ENCODE measurements at regions not wholly inside any gene's neighbourhood (a gene's known extent, or its start where the extent isn't known, plus 50 kb on each side); places are given as distances from the start of the nearest gene placed in this dataset.
"Not testable (repeated sequence)": the region's sequence is repeated elsewhere in the genome, so short reads cannot be mapped to it uniquely, and the experiment has no call there.

DNA sequence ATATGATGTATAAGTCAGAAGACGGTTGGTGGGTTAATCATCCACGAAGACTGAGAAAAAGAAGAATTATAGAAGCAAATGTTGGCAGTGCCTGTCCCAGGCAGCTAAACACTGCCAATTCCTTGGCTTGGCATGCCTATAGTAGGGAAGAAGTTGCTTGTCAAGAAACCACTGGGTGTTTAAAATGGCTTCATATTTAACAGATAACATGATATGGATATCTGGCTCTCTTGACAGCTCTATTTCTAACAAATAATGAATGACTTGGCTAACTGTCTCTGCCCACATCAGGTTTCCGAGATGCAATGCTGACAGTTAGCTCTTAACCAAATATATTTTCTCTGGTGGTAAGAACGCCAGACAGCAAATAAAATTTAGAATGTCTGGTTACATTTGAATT lies 341.7 kb upstream of the KCNMB2 start:
- no peak for DNase-seq

DNA sequence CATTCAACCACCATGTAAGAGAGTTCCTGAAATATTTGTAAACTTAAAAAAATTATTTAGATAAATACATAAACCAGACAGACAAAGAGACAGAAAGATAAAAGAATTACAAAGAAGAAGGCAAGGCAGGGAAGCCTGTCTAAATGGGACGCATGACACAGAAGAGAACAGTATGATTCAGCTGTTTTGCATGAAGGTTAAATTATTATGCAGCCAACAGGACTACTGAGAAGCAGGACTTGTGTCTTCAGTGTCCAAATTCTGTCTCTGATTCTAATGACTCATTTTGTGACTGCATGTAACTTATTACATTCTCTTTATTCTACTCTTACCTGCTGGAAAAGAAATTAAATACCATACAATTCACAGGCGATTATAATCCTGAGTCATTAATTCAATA lies 340.4 kb upstream of the KCNMB2 start:
- no peak for DNase-seq

DNA sequence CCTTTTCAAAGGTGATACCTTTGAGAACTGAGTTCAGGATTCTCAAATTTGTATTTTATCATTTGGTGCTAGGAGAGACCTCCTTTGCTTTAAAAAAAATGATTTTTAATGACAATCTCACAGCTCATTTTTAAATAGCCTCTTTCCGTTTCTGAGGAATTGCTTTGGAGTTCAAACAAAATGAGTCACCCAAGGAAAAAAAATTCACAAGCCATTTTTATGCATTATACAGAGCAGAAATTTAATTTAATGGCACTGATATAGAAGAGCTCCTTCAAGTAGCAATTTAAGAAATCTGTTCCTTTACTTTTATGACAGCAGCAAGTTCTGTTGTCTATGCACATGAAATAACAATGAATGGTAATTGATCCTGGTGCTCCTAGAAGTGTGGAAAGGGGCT lies 337.9 kb upstream of the KCNMB2 start:
- no peak for DNase-seq

DNA sequence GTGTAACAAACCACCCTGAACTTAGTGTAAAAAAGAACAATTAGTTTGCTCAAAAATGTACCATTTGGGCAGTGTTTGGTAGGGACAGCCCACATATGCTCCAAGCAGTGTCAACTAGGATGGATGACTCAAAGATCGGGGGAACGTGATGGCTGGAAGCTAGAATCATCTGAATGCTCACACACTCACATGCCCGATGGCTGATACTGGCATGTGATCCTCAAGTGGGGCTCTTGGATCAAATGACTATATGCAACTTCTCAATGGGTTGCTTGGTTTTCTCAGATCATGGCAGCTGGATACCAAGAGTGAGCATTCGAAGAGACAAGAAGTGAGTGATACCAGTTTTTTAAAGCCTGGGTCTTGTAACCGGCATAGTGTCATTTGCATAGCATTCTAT lies 335.9 kb upstream of the KCNMB2 start:
- DNase-seq, result no peak

DNA sequence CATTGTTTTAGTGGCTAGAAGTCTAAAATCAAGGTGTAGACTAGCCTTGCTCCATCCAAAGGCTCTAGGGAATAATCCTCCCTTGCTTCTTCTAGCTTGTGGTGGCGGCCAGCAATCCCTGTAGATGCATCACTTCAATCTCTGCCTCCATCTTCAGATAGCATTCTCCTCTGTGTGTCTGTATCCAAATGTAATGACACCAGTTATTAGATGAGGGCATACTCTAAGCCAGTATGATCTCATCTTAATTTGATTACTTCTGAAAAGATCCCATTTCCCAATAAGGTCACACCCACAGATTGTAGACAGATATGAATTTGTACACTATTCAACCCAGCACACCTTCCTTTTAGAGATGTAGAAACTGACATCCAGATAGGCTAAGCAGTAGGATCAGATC lies 334.5 kb upstream of the KCNMB2 start:
- DNase-seq, result no peak

DNA sequence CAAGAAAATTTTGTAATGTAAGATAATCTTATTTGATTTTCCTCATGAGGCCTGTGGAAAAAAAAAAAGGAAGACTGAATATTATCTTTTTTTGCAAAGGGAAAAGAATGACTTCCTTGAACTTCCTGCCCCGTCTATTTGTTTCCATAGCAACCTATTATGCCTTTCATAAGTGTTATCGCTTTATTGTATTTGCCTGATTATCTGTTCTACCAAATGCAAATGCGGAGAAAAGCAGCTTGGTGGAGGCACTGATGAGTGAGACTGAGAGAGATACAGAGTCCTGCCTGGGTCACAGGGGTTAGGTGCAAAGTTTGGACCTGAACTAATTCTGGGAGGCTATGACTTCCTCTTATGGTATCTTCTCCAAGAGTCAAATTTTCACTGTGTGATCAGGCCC lies 334.0 kb upstream of the KCNMB2 start:
- DNase-seq, result no peak

DNA sequence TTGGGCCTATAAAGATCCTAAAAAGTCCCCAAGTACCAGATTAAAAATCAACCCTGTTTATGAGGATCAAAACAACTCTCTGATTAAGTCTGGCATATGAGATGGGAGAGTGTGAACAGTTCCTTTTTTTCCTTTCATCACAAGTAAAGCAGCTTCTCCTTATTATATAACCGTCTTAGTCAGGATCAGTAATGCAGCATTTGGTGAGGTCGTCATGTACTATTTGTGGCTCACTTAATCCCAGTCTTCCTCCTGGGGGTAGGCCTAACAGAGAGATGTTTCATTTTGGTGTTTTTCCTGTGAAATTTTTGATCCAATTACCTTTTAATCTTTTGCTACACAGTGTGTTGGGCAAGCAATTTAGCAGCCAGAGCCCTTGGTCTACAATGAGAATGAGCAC lies 333.1 kb upstream of the KCNMB2 start:
- no peak for DNase-seq

DNA sequence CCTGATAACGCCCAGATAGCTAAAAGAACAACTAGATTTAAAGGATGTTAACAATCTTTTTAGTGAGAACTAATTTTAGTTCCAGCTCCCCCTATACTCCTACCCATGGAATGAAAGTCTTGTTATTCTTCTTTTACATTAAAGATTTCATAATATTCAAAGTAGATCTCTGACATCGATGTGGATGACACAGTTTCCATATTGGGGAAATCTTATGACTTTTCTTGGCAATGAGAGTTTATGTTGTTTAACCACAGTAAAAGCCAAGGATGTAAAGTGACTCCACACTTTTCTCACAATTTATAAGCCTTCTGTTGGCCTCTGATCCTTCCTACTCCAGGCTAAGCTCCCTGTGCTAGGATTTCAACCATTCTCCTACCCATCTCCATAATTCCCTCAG lies 332.6 kb upstream of the KCNMB2 start:
- no peak for DNase-seq

DNA sequence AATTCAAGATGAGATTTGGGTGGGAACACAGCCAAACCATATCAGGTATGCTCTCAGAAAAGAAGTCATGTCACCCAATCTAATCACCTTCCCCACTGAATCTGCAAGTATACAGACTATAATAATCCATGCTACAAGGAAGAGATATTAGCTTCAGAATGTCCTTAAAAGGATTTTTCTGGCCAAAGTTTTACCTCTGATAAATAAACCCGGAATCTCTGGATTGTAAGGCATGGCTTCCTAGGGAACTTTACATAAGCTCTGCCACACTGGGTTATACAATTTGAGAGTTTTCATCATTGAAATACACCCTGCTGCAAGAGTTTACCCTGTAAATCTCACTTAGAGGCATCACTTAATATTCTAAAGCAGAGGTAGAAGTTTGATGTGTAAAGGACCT lies 330.5 kb upstream of the KCNMB2 start:
- no peak for DNase-seq

DNA sequence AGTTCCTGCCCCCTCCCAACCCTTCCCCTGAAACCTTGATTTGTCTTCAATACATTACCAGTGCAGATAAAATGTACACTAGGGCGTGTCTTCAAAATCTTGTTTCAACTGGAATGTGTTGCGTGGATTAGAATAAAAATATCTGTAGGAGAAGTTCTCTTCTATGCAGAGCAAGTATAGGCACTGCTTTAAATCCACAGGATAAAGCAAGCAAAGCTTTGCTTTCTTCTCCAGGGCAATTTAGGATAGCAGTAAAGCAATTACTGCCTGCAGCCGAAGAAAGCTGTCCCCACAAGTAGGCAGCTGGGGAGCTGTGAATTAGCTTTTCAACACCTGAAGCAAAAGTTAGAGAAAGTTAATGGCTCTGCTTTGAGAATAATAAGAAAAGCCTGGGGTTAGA lies 329.7 kb upstream of the KCNMB2 start:
- DNase-seq, result no peak

DNA sequence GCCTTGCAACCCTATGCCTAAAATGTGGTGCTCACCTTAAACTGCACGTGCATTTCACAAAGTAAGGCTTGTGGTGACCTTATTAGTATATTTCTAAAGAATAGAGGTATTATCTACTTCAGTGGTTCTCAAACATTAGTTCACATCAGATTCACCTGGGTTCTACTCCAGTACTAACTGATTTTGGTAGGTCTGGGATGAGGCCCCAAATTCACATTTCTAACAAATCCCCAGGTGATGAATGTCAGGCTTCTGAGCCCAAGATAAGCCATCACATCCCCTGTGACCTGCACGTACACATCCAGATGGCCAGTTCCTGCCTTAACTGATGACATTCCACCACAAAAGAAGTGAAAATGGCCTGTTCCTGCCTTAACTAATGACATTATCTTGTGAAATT lies 329.1 kb upstream of the KCNMB2 start:
- DNase-seq, result not testable (repeated sequence)

DNA sequence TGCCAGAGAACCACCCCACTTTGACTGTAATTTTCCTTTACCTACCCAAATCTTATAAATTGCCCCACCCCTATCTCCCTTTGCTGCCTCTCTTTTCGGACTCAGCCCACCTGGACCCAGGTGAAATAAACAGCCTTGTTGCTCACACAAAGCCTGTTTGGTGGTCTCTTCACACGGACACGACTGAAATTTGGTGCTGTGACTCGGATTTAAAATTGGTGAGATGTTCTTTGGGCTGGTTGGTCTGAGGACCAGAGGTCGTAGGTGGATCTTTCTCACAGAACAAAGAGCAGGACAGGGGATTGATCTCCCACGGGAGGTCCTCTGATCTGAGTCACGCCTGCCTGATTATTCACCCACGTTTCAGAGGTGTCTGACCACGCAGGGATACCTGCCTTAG lies 328.6 kb upstream of the KCNMB2 start:
- not testable (repeated sequence) for DNase-seq

DNA sequence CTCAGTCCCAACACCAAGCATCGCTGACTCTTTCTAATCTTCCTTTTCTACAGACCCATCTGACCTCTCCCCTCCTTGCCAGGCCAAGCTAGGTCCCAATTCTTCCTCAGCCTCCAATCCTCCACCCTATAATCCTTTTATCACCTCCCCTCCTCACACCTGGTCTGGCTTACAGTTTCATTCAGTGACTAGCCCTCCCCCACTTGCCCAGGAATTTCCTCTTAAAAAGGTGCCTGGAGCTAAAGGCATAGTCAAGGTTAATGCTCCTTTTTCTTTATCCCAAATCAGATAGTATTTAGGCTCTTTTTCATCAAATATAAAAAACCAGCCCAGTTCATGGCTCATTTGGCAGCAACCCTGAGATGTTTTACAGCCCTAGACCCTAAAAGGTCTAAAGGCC lies 327.1 kb upstream of the KCNMB2 start:
- DNase-seq, result not testable (repeated sequence)

DNA sequence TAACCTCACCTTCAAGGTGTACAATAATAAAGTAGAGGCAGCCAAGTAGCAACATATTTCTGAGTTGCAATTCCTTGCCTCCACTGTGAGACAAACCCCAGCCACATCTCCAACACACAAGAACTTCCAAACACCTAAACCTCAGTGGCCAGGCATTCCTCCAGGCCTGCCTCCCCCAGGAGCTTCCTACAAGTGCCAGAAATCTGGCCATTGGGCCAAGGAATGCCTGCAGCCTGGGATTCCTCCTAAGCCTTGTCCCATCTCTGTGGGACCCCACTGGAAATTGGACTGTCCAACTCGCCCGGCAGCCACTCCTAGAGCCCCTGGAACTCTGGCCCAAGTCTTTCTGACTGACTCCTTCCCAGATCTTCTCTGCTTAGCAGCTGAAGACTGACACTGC lies 326.6 kb upstream of the KCNMB2 start:
- not testable (repeated sequence) for DNase-seq

DNA sequence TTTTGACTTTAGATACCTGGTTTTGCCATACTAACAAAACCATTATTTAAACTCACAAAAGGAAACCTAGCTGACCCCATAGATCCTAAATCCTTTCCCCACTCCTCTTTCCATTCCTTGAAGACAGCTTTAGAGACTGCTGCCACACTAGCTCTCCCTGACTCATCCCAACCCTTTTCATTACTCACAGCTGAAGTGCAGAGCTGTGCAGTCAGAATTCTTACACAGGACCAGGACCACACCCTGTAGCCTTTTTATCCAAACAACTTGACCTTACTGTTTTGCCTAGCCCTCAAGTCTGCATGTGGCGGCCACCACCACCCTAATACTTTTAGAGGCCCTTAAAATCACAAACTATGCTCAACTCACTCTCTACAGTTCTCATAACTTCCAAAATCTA lies 325.1 kb upstream of the KCNMB2 start:
- not testable (repeated sequence) for DNase-seq

DNA sequence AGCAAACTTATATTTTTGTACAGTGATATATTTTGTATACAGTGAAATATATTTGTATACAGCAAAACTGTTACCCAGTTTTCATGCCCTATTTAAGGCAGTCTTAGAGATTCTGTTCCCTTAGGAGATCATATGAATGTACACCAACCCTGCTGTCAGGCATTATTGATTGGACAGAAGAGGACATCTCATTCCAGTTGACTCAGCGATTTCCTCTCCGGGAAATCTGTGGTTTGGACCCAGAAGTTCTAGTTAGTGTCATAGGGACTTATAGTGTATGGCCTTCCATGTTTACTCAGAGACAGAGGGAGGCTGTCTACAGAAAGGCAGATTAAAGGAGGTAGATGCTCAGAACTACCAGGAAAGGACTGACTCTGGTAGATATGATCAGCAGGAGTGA lies 318.8 kb upstream of the KCNMB2 start:
- no peak for DNase-seq

DNA sequence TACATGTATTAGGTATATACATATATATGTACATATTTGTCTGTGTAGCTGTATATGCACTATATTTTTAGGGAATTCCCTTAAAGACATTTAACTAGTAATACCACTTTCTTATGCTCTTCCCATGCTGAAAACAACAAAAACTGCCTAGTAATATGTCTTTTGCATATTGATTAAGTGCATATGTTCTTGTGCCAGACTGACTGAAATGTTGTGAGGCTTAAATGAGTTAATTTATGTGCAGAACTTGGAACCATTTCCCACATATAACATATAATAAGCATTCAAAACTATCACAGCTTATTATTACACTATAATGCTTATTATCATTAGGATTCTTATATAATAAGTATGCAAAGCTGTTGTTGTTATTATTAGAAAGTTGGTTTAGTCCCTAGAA lies 318.0 kb upstream of the KCNMB2 start:
- DNase-seq, result no peak

DNA sequence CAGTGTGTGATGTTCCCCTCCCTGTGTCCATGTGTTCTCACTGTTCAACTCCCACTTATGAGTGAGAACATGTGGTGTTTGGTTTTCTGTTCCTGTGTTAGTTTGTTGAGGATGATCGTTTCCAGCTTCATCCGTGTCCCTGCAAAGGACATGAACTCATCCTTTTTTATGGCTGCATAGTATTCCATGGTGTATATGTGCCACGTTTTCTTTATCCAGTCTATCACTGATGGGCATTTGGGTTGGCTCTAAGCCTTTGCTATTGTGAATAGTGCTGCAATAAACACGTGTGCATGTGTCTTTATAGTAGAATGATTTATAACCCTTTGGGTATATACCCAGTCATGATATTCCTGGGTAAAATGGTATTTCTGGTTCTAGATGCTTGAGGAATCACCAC lies 316.6 kb upstream of the KCNMB2 start:
- not testable (repeated sequence) for DNase-seq

DNA sequence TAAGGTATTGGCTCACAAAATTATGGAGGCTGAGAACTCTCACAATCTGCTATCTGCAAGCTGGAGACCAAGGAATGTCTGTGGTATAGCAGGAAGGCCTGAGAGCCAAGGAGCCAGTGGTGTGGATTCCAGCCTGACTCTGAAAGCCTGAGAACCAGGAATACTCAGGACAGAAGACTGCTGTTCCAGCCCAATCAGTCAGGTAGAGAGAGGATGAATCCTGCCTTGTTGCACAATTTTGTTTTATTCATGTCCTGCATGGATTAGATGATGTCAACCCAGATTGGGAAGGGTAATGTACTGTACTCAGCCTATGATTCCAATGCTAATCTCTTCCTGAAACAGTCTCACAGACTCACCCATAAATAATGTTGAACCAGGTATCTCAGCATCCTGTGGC lies 312.4 kb upstream of the KCNMB2 start:
- DNase-seq, result no peak

DNA sequence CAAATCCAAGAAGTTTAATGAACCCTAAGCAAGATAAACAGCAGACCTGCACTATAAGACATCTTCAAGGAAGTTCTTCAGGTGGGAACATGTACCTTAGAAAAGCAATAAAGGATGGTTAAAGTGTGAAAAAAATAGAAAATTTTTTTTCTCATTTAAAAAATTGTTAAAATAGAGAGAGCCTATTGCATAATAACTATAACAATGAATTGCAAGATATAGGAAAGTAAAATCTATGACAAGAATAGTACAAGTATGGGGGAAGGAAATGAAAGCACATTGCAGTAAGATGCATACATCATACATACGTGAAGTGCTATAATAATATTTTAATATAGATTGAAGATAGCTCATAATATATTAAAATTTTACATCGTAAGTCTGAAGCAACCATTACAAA lies 310.1 kb upstream of the KCNMB2 start:
- no peak for DNase-seq

DNA sequence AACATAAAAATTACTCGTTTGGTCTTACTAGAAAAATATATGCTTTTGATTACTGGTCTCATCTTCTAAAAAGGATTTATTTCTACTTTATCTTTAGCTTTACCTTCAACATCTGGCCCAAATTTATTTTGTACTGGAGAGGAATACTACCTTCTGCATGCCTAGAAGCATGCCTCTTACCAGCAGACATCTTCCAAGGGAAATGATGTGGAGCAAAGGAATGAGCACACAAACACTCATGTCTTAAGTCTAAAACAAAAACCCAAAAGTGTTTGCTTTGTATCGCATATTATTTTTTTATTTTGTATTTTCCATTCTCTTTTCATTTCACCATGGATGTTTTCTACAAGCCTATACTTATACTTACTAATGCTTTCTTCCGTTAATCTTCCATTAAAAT lies 304.6 kb upstream of the KCNMB2 start:
- DNase-seq, result no peak

DNA sequence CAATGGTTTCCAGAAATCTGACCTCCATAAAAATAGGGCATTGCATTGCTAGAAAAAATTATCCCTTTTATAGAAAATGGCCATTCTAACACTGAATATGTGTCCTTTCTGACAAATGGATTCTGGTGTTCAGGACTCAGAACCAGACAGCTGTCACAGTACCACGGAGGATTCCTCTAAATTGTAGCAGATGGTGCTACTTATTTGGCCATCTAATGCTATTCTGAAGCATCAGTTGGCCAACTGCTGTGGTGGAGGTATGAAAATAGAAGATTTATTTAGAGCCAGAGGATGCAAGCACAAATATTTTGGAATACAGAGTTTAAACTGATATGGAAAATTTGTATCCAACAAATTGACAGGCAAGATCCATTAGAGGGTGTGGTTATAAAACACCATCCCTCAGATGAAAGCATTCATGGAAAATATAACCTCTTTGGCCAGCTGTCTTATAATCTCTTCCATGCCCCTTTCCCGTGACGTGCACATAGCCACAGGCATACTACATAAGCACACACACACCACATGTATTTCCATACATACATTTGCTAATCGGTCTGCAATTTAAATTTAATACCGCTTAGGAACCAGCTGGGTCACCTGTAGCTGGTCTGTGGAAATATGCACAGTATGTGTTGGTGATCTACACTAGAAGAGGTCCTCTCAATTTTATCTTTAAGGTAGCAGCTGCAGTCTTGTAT lies 302.7 kb upstream of the KCNMB2 start:
- DNase-seq, result no peak

DNA sequence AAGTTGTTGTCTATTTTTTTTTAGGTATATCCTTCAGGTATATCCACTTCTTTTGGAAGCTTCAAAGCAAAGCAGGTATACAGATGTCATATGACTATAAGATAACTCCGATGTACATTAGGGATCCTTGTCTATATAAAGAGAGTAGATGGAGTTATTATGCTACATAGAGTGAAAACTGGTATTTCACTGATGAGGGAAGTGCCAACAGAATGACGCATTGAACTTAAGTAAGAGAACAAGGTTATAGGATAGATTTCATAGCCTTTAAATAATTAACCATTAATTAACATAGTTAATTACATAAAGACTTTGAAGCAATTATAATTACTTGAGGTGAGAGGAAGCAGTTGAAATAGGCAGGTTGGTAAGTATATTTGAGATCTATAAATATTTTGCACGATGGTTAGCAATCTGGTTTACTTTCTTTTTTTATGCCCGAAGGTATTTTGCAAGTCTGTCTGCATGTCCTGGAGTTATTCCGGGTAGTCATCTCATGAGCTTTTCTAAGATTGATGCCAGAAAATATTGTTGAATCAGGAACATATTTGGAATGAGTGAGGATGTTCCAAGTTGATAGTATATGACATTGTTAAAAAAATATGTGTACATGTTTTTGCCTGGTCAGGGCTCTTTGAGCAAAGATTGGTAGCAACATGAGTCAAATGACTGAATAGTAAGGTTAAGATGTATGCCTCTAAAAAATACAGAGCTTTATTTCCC lies 299.5 kb upstream of the KCNMB2 start:
- DNase-seq, result no peak

DNA sequence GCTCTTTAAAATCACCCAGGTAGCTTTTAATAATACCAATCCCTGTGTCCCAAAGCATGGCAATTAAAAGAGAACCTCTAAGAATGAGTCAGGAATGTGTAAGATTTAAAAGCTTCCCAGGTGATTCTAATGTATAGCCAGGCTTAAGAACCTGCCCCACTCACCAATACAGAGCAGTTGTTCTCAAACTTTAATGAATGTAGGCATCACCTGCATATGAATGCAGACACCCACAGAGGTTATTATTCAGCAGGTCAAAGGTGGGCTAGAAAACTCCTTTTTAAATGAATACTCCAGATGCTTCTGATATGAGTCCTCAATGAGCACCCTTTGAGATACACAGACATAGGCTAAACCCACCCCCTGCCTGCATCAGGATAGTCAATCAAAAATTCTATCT lies 298.1 kb upstream of the KCNMB2 start:
- DNase-seq, result no peak
